ENCODE measurements at regions not wholly inside any gene's neighbourhood (a gene's known extent, or its start where the extent isn't known, plus 50 kb on each side); places are given as distances from the start of the nearest gene placed in this dataset.

GRCh38 chr6:122859676-122860075, 70.6 kb downstream of the SMPDL3A start:
- H3K4me3 ChIP-seq (ENCODE audit: low read depth, low read length): no peak overlapping the region
- DNase-seq (ENCODE audit: low read depth): no peak
- no peak for TF ChIP-seq CTCF (IDR thresholded peaks at IDR 0.05; ENCODE audit: insufficient read depth, low read depth, low read length, missing control alignments)

GRCh38 chr6:122861594-122861993, 72.5 kb downstream of the SMPDL3A start:
- TF ChIP-seq CTCF (IDR thresholded peaks at IDR 0.05; ENCODE audit: insufficient read depth, low read depth, low read length, missing control alignments): no peak
- no peak overlapping the region for H3K4me3 ChIP-seq (ENCODE audit: low read depth, low read length)
- DNase-seq (ENCODE audit: low read depth): no peak

GRCh38 chr6:122868137-122868536, 79.1 kb downstream of the SMPDL3A start:
- TF ChIP-seq CTCF (IDR thresholded peaks at IDR 0.05; ENCODE audit: insufficient read depth, low read depth, low read length, missing control alignments): no peak
- no peak overlapping the region for H3K4me3 ChIP-seq (ENCODE audit: low read depth, low read length)
- DNase-seq (ENCODE audit: low read depth): no peak

GRCh38 chr6:122869437-122870024, 80.5 kb downstream of the SMPDL3A start:
- DNase-seq (ENCODE audit: low read depth): peak; percentile 50
- H3K4me3 ChIP-seq (ENCODE audit: low read depth, low read length): no peak overlapping the region
- peak; percentile 53 for TF ChIP-seq CTCF (IDR thresholded peaks at IDR 0.05; ENCODE audit: insufficient read depth, low read depth, low read length, missing control alignments)

- no peak for DNase-seq (ENCODE audit: low read depth)
- no peak overlapping the region for H3K4me3 ChIP-seq (ENCODE audit: low read depth, low read length)
- no peak for TF ChIP-seq CTCF (IDR thresholded peaks at IDR 0.05; ENCODE audit: insufficient read depth, low read depth, low read length, missing control alignments)
Measured at GRCh38 chr6:122871079-122871478, 82.0 kb downstream of the SMPDL3A start.

GRCh38 chr6:122872311-122872710, 83.3 kb downstream of the SMPDL3A start:
- DNase-seq (ENCODE audit: low read depth): no peak
- no peak for TF ChIP-seq CTCF (IDR thresholded peaks at IDR 0.05; ENCODE audit: insufficient read depth, low read depth, low read length, missing control alignments)
- no peak overlapping the region for H3K4me3 ChIP-seq (ENCODE audit: low read depth, low read length)

GRCh38 chr6:122877302-122877701, 88.2 kb downstream of the SMPDL3A start:
- no peak for TF ChIP-seq CTCF (IDR thresholded peaks at IDR 0.05; ENCODE audit: insufficient read depth, low read depth, low read length, missing control alignments)
- H3K4me3 ChIP-seq (ENCODE audit: low read depth, low read length): no peak overlapping the region
- no peak for DNase-seq (ENCODE audit: low read depth)
